ENCODE measurements at regions not wholly inside any gene's neighbourhood (a gene's known extent, or its start where the extent isn't known, plus 50 kb on each side); places are given as distances from the start of the nearest gene placed in this dataset.

DNA sequence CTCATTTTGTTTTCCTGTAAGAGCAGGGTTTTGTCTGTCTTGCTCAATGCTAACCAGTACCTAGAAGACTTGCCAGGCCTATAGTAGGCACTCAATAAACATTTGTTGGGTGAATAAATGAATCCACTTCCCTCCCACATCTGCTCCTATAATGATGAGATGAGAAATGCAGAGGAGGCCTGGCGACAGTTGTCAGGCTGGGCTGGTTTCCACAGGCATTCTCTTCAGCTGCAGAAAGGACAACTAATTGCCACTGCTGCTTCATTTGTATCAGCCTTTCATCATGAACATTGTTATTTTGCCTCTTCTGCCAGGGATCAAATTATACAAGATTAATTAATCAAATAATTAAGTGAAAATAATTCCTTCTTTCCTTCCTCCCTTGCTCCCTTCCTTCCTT is 82.0 kb upstream of the PTHLH start:
- TF ChIP-seq POLR2A (IDR thresholded peaks at IDR 0.05; ENCODE audit: low read depth, low read length), result no peak
- no peak for TF ChIP-seq TAF1 (IDR thresholded peaks at IDR 0.05; ENCODE audit: borderline replicate concordance, low read depth, low read length)
